PC-3 (cell line): ENCODE measurements at regions not wholly inside any gene's neighbourhood (a gene's known extent, or its start where the extent isn't known, plus 50 kb on each side); places are given as distances from the start of the nearest gene placed in this dataset.
"Not testable (repeated sequence)": the region's sequence is repeated elsewhere in the genome, so short reads cannot be mapped to it uniquely, and the experiment has no call there.

ENCODE experiments used
- ATAC-seq: fragments of 200-7000 bp; cut with Tn5 transposase; 2 replicates; pipeline ENCODE4 v1.9.1; 2020; ENCODE audit warnings: mild to moderate bottlenecking, moderate library complexity
- BruUV-seq: library from RNA; stranded (reverse); fragments of 400-500 nt; replicated peaks from 2 replicates; lab custom pipeline; 2021; lab: Mats Ljungman, UMichigan
- CTCF ChIA-PET: fragments of 300-600 bp; sonication (Branson Sonifier 250); formaldehyde crosslinking; loops from one replicate; lab custom pipeline; 2022; ENCODE audit warnings: antibody characterized with exemption; lab: Charles Lee
- POLR2A ChIA-PET: fragments of 300-600 bp; sonication (Branson Sonifier 250); formaldehyde crosslinking; loops from one replicate; lab custom pipeline; 2022; ENCODE audit warnings: antibody characterized with exemption; ENCODE audit not compliant: unreplicated experiment; lab: Charles Lee
- DNase-seq: peaks from one replicate; pipeline ENCODE4 v3.0.0-alpha.2; 2015
- H2AFZ ChIP-seq: fragments of 300-600 bp; sonication (generic); 2 replicates; pipeline ENCODE4 v1.6.0; 2016; ENCODE audit warnings: antibody characterized with exemption, low read length
- H3F3A ChIP-seq: fragments of 300-600 bp; sonication (generic); one replicate; pipeline ENCODE4 v1.6.0; 2017; ENCODE audit warnings: antibody characterized with exemption, low read length, control low read depth, mild to moderate bottlenecking; ENCODE audit not compliant: unreplicated experiment
- H3K27ac ChIP-seq: fragments of 300-600 bp; sonication (generic); 2 replicates; pipeline ENCODE4 v1.5.1; 2016; ENCODE audit warnings: mild to moderate bottlenecking, low read length
- H3K27me3 ChIP-seq: fragments of 300-600 bp; sonication (generic); 2 replicates; pipeline ENCODE4 v1.6.1; 2016; ENCODE audit warnings: low read length, mixed read lengths
- H3K36me3 ChIP-seq: fragments of 300-600 bp; sonication (generic); 2 replicates; pipeline ENCODE4 v1.6.1; 2016; ENCODE audit warnings: low read depth, mixed run types, low read length, mixed read lengths
- H3K4me1 ChIP-seq: fragments of 300-600 bp; sonication (generic); 2 replicates; pipeline ENCODE4 v1.5.1; 2016; ENCODE audit warnings: low read length; ENCODE audit not compliant: insufficient read depth
- H3K4me2 ChIP-seq: fragments of 300-600 bp; sonication (generic); 2 replicates; pipeline ENCODE4 v1.6.0; 2016; ENCODE audit warnings: low read length
- H3K4me3 ChIP-seq: fragments of 300-600 bp; sonication (generic); 2 replicates; pipeline ENCODE4 v1.5.1; 2016; ENCODE audit warnings: mild to moderate bottlenecking, low read length, mixed read lengths
- H3K79me2 ChIP-seq: fragments of 300-600 bp; sonication (generic); 2 replicates; pipeline ENCODE4 v1.6.1; 2017; ENCODE audit warnings: low read length, mixed read lengths
- H3K9ac ChIP-seq: fragments of 300-600 bp; sonication (generic); 2 replicates; pipeline ENCODE4 v1.6.0; 2016; ENCODE audit warnings: mild to moderate bottlenecking, low read length
- H3K9me2 ChIP-seq: fragments of 300-600 bp; sonication (generic); replicated peaks from 2 replicates; pipeline ENCODE4 v1.6.1; 2016; ENCODE audit warnings: mixed run types, low read length, mixed read lengths
- H3K9me3 ChIP-seq: fragments of 300-600 bp; sonication (generic); 2 replicates; pipeline ENCODE4 v1.6.1; 2016; ENCODE audit warnings: low read length, mixed read lengths
- H4K20me1 ChIP-seq: fragments of 300-600 bp; sonication (generic); 2 replicates; pipeline ENCODE4 v1.6.1; 2016; ENCODE audit warnings: low read length, mixed read lengths
- EZH2 ChIP-seq: fragments of 300-600 bp; sonication (generic); IDR thresholded peaks from one replicate; pipeline ENCODE4 v1.6.1; 2017; ENCODE audit warnings: antibody characterized with exemption, mild to moderate bottlenecking, low read length; ENCODE audit not compliant: unreplicated experiment
- EZH2phosphoT487 ChIP-seq: fragments of 300-600 bp; sonication (generic); IDR thresholded peaks from 2 replicates; pipeline ENCODE4 v1.6.1; 2018; ENCODE audit warnings: mild to moderate bottlenecking, antibody characterized with exemption, low read length, borderline replicate concordance
- intact Hi-C: fragments of 100-400 bp; cut with micrococcal nuclease; formaldehyde crosslinking; loops from 2 replicates; pipeline ENCODE4 v1.9.0; 2023
- TF ChIP-seq, protein P1 (sequence below): fragments of 300-600 bp; sonication (generic); conservative IDR thresholded peaks from 2 replicates; pipeline ENCODE4 v1.5.1; 2017; ENCODE audit warnings: antibody characterized with exemption, low read depth, mild to moderate bottlenecking, low read length

DNA sequence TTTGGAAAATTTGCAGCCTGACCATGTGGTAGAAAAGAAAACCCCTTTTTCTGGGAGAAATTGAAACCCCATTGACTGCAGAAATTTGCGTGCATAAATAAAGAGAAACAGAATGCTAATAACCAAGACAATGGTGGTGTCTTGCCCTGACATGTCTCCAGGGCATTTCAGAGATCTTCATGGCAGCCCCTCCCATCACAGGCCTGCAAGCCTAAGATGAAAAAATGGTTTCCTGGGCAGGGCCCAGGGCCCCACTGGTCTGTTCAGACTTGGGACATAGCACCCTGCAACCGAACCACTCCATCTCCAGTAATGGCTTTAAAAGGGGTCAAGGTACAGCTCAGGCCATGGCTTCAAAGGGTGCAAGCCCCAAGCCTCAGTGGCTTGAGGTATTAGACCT lies 71.6 kb upstream of the SGIP1 start:
- ChIA-PET POLR2A (no interaction called here), CTCF (no interaction called here)
- H2AFZ ChIP-seq, result no peak overlapping the region
- H3K27ac ChIP-seq, result no peak overlapping the region
- no peaks in the 10 kb centered on the region for H4K20me1 ChIP-seq
- peaks cover 34% of the 10 kb centered on the region for H3K4me1 ChIP-seq
- H3K9ac ChIP-seq, result no peak overlapping the region
- H3K79me2 ChIP-seq, result no peaks in the 10 kb centered on the region
- no peak overlapping the region for H3K4me2 ChIP-seq
- no peaks in the 10 kb centered on the region for H3K27me3 ChIP-seq
- no peaks in the 10 kb centered on the region for H3K9me2 ChIP-seq
- TF ChIP-seq EZH2phosphoT487, result no peak
- TF ChIP-seq, protein P1, sequence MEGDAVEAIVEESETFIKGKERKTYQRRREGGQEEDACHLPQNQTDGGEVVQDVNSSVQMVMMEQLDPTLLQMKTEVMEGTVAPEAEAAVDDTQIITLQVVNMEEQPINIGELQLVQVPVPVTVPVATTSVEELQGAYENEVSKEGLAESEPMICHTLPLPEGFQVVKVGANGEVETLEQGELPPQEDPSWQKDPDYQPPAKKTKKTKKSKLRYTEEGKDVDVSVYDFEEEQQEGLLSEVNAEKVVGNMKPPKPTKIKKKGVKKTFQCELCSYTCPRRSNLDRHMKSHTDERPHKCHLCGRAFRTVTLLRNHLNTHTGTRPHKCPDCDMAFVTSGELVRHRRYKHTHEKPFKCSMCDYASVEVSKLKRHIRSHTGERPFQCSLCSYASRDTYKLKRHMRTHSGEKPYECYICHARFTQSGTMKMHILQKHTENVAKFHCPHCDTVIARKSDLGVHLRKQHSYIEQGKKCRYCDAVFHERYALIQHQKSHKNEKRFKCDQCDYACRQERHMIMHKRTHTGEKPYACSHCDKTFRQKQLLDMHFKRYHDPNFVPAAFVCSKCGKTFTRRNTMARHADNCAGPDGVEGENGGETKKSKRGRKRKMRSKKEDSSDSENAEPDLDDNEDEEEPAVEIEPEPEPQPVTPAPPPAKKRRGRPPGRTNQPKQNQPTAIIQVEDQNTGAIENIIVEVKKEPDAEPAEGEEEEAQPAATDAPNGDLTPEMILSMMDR, result no peak
- no peak for TF ChIP-seq EZH2
- no peak overlapping the region for H3K4me3 ChIP-seq
- H3K9me3 ChIP-seq, result no peaks in the 10 kb centered on the region
- intact Hi-C loops, result no loop called here
- no peaks in the 10 kb centered on the region for H3K36me3 ChIP-seq
- no peaks in the 10 kb centered on the region for H3F3A ChIP-seq
- BruUV-seq, result no TSS peak
- ATAC-seq, result no peak
- no peak for DNase-seq

DNA sequence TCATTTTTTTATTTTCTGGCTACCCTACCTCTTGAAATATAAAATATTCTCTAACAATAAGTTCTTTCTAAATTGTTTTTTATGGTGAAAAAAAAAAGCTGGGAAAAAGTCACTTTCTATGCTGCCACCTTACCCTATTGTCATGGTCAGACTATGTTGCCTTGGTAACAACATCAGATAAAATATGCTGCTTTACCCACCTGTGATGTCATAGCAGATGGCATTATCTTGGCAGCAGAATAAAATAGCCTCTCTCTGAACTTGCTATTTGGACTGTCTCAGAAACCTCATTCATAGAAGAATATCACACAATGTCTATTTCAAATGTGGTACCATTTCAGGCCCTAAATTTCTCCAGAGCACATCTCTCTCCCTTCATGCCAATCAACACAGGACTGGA lies 69.6 kb upstream of the SGIP1 start:
- Histone ChIP-seq H2AFZ (no peak overlapping the region), H3K9ac (no peak overlapping the region), H3F3A (no peaks in the 10 kb centered on the region), H3K36me3 (no peaks in the 10 kb centered on the region), H3K4me3 (no peak overlapping the region), H3K79me2 (no peaks in the 10 kb centered on the region), H4K20me1 (no peaks in the 10 kb centered on the region), H3K4me1 (peaks cover 34% of the 10 kb centered on the region), H3K27me3 (no peaks in the 10 kb centered on the region), H3K9me2 (no peaks in the 10 kb centered on the region), H3K9me3 (no peaks in the 10 kb centered on the region), H3K4me2 (0 out of 2 replicates have a peak overlapping the region, but pooled peaks have one; percentile 33), H3K27ac (peak overlapping the region; percentile 70)
- no TSS peak for BruUV-seq
- TF ChIP-seq EZH2, result no peak
- TF ChIP-seq, protein P1, result no peak
- TF ChIP-seq EZH2phosphoT487, result no peak
- no peak for DNase-seq
- intact Hi-C loops, result no loop called here
- no peak for ATAC-seq
- ChIA-PET CTCF (no interaction called here), POLR2A (no interaction called here)

DNA sequence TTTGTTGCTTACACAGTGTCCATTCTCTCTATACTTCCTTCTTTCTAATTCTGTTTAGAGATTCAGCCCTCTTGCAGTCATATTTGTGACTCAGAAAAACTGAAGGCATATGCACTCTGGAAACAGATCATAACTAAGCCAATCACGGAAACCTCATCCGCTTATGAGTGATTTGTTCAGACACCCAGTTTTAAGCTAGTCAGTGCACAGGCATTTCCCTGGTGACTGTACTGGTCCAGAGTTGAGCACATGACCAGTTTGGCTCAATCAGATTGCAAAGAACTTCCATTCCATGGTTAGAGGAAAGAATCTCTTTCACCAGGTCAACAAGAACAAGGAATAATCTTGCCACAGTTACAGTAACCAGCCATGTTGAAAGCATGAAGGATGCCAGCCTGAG lies 69.2 kb upstream of the SGIP1 start:
- ChIA-PET CTCF (interaction anchor here (0.7 kb wide), 1 partner anchor 25 kb away, joined by 3 read pairs; no protein-coding TSS in a partner anchor), POLR2A (no interaction called here)
- BruUV-seq, result no TSS peak
- Histone ChIP-seq H3K4me2 (peak overlapping the region; percentile 33; the same call in 1 of the 2 replicates), H3K4me3 (no peak overlapping the region), H3K27ac (peak overlapping the region; percentile 70), H4K20me1 (no peaks in the 10 kb centered on the region), H3K27me3 (no peaks in the 10 kb centered on the region), H3K36me3 (no peaks in the 10 kb centered on the region), H3K79me2 (no peaks in the 10 kb centered on the region), H3K9me2 (no peaks in the 10 kb centered on the region), H3K9me3 (no peaks in the 10 kb centered on the region), H3K4me1 (peaks cover 34% of the 10 kb centered on the region), H3F3A (no peaks in the 10 kb centered on the region), H3K9ac (no peak overlapping the region), H2AFZ (peak overlapping the region; percentile 31; the same call in 1 of the 2 replicates)
- TF ChIP-seq EZH2phosphoT487, result no peak
- TF ChIP-seq, protein P1, result no peak
- ATAC-seq (peak; percentile 82), DNase-seq (peak; percentile 80)
- intact Hi-C loops, result no loop called here

DNA sequence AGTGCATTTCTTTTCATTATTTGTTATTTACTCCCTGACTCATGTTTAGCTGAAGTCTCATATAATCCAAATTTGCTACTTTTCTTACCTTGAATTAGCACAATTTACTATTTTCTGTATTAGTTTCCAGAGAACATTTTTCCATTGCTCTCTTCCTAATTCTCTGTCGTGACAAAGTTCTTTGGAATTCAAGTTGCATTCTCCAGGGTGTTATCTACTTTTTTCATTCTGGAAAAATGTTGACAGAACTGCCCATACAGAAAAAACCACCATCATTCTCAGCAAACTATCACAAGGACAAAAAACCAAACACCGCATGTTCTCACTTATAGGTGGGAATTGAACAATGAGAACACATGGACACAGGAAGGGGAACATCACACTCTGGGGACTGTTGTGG lies 67.3 kb upstream of the SGIP1 start:
- H3K9me3 ChIP-seq, H3K27me3 ChIP-seq, H3K9me2 ChIP-seq, H3K36me3 ChIP-seq, POLR2A ChIA-PET, H3K27ac ChIP-seq, CTCF ChIA-PET, intact Hi-C loops, ATAC-seq, BruUV-seq, H3F3A ChIP-seq, H3K79me2 ChIP-seq, H4K20me1 ChIP-seq, H2AFZ ChIP-seq, H3K4me3 ChIP-seq, H3K9ac ChIP-seq: not testable (repeated sequence)
- H3K4me2 ChIP-seq, result 0 out of 2 replicates have a peak overlapping the region, but pooled peaks have one; percentile 8
- peaks cover 34% of the 10 kb centered on the region for H3K4me1 ChIP-seq
- peak; percentile 38 for DNase-seq
